NCI-H2081 treated with DMSO at 0.1 percent for 48 hours (cell line): ENCODE measurements at regions not wholly inside any gene's neighbourhood (a gene's known extent, or its start where the extent isn't known, plus 50 kb on each side); places are given as distances from the start of the nearest gene placed in this dataset.

Source experiments
- DNase-seq: peaks from one replicate; lab custom pipeline; 2025; lab: John Stamatoyannopoulos, UW

- no peak for DNase-seq
These were observed 380.4 kb upstream of the EEF2KMT start for GRCh38 chr16:5478036-5478435.

DNA sequence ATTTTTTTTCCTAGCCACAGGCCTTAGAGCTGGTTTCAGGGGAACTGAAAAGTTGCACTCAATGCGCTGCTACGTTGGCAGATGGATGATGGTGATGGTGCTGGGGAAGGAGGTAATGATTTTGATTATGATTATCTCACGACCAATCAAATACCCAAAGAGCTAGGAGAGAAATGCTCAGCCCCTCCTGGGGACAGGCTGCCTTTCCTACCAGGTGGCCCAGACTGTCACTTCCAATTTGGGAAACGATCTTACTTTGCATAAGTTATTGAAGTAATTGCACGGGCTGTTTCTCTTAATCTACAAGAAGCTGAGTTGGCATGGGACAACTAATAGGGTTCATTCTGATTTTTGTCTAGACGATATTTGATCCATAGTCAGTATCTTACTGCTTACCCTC lies 379.7 kb upstream of the EEF2KMT start:
- no peak for DNase-seq

- no peak for DNase-seq
These were observed 375.0 kb upstream of the EEF2KMT start for GRCh38 chr16:5472552-5472951.

DNA sequence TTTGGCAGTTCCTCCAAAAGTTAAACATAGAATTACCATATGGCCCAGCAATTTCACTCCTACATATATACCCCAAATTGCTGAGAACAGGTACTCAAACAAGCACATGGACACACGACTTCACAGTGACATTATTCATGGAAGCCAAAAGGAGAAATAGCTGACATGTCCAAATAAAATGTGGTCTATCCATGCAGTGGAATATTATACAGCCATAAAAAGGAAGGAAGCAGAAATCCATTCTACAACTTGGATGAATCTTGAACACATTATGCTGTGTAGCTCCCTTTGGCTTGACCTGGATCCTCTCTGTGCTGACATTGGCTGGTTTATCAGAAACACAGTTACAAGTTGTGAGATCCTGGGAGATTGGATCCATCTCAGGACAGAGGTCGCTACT lies 370.9 kb upstream of the EEF2KMT start:
- no peak for DNase-seq

- no peak for DNase-seq
These were observed 370.0 kb upstream of the EEF2KMT start for GRCh38 chr16:5467552-5467951.

DNA sequence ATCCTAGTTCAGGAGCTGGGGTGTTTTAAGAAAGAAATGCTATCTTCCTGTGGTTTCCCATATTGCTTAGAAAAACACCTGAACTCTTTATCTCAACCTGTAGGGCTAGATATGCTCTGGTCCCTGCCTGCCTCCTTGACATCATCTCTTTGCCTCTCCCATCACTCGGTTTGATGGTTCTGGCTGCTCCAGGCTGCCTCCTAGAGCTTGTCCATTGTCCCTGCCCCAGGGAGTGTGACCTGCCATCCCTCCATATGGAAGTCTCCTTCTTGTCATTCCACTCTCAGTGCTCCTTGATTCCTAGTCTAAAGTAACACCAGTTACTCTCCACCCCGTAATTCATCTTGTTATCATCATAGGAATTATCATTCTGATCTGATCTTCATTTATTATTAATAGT lies 369.0 kb upstream of the EEF2KMT start:
- DNase-seq = no peak

DNA sequence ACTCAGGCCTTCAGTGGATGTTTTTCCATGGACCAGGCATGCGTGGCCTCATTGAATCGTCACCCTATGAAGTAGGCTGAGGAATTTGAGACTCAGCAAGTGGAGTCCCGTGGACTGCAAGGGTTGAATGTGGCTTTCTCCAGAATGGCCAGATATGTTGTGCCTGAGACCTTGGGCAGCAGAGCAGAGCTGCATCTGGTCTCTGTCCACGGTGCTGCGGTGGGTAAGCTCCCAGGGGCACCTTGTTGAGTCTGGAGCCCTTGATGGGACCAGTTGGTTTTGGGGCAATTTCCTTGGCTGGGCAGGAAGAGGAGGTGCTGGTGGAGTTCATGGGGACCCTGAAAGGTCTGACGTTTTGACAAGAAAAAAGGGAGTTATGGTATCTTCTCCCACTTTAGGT lies 368.1 kb upstream of the EEF2KMT start:
- no peak for DNase-seq

GRCh38 chr16:5463820-5464219 lies 366.2 kb upstream of the EEF2KMT start:
- DNase-seq = no peak

DNA sequence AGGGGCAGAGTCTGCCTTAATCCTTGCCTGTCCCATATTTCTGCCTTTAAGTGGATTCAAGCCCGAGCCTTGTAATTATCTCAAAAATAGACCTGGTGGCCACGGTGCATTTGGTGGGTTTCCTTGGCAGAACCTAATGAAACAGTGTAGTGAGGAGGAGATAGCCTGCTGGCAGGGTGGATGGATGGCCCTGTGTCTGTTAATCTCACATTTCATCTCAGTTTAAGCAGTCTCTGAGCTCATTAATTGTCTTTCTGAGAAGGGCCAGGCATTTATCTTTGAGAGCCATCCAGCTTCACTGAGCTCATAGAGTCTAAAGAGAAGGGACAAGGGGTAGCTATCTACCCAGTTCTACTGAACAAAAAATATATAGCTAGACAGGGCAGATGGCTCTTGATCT lies 364.0 kb upstream of the EEF2KMT start:
- DNase-seq = no peak

DNA sequence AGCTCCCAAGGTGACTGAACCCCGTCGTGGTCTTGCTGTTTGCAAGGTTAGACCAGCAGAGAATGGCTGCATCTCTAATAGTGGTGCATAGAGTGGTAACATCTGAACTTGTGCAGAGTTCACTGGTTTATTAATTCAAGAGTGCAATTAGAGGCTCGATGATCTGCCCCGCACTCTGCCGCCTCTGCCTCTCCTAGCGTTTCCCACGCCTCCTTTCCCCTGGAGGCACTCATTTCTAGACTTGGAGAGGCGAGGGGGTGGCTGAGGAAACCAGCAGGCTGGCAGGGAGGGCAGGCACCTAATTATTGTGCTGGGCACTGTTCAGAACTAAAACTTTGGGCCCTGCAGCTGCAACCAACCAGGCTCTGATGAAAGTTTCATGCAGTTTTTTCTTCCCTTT lies 363.5 kb upstream of the EEF2KMT start:
- DNase-seq = no peak

DNA sequence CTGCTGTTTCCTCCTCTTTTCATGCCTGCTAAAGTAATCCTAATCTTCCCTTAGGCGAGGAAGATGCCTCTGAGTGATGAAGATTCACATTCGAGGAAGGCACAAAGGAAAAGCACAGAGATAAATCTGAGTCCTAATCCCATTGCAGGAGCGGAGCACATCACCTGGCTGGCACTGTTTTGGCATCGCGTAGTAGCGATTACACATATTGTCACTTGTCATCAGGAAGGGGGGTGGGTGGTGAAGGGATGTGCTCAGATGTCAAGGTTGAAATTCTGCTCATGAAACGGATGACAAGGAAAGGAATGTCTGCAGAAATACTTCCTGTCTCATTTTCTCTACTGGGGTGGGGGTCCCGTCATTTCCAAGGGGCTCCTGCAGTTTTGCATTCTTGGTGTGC lies 363.1 kb upstream of the EEF2KMT start:
- no peak for DNase-seq

GRCh38 chr16:5459863-5460262 lies 362.3 kb upstream of the EEF2KMT start:
- DNase-seq = no peak

DNA sequence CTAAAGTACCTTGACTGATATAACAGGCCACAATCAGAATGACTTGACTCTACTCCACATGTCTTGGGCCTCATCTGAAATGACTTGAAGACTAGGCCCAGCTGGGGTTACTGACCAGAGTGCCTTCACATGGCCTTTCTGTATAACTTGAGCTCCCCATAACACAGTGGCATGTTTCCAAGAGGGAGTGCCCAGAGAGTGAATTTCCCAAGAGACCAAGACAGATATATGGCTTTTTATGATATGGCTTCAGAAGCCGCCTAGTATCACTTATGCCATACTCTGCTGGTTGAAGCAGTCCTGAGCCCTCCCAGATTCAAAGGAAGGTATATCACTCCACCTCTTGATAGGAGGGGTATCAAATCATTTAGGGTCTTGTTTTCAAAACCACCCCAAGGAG lies 357.5 kb upstream of the EEF2KMT start:
- no peak for DNase-seq

DNA sequence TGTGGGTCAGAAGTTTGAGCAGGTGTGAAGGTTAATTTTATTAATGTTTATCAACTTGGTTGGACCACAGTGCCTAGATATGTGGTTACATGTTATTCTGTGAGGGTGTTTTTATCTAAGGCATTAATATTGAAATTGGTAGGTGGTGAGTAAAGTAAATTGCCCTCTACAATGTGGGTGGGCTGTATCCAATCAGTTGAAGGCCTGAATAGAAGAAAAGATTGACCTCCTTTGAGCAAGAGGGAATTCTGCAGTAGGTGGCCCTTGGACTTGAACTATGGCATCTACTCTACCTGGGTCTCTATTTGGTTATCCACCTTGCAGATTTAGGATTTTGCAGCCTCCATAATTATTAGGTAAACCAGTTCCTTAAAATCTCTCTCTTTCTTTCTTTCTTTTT lies 356.8 kb upstream of the EEF2KMT start:
- DNase-seq = no peak

DNA sequence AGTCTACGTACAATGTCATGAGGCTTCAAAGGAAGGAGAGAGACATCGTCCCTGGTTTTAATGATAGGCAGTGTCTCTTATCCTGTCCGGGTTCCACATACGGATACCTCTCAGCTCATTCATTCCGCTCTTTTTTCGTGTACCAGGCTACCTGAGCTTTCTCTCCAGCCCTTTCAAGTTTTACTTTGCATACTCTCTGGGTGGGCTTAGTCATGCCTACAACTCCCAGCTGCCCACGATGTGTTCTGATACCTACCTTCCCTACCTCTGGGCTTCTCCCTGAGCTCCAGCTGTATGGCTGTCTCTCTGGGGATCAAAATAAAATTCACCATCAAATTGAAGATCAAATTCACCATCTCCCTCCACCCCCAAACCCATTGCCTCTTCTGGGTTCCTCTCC lies 354.0 kb upstream of the EEF2KMT start:
- no peak for DNase-seq

DNA sequence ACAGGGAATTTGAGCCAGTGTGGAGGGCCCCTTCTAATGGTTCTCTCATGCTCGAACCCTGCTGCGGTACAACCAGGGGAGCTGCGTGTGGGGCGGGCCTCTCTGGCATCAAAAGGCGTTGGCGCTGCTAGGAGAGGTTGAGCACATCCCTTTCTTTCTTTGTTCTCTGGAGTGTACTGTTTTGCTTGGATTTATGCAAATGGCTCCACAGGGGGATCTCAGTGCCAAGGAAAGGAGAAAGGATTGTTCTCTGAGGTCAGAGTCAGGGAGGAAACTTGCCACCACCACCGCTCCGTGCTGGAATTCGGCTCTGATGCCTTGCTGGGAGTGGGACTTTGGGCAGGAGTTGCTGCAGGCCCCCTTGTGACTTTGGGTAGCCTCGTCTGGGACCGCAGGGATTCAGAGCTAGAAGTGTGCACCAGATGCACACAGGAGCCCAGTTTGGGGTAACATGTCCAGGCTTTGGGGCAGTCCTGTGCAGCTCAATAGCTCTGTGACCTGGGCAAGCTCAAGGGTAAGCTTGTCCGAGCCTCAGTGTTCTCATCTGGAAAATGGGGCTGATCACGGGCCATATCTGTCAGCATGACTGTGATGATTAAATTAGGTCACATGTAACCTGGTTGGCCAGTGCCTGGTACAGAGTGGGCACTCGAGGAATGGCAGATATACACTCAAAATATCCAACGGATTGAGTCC lies 353.0 kb upstream of the EEF2KMT start:
- no peak for DNase-seq

- no peak for DNase-seq
These were observed 352.3 kb upstream of the EEF2KMT start for GRCh38 chr16:5449901-5450300.

DNA sequence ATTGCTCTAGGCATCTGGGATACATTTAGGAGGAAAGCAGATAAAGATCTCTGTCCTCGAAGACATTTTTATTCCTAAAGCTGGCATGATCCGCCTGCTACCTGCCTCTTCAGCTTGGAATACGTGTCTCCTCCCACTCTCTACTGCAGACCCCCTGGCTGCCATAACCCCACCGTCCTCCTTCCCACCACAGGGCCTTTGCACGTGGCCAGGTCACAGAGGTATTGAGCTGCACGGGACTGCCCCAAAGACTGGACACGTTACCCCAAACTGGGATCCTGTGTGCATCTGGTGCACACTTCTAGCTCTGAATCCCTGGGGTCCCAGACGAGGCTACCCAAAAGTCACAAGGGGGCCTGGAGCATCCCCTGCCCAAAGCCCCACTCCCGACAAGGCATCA lies 351.2 kb upstream of the EEF2KMT start:
- no peak for DNase-seq

- DNase-seq = no peak
These were observed 350.1 kb upstream of the EEF2KMT start for GRCh38 chr16:5447734-5448133.

DNA sequence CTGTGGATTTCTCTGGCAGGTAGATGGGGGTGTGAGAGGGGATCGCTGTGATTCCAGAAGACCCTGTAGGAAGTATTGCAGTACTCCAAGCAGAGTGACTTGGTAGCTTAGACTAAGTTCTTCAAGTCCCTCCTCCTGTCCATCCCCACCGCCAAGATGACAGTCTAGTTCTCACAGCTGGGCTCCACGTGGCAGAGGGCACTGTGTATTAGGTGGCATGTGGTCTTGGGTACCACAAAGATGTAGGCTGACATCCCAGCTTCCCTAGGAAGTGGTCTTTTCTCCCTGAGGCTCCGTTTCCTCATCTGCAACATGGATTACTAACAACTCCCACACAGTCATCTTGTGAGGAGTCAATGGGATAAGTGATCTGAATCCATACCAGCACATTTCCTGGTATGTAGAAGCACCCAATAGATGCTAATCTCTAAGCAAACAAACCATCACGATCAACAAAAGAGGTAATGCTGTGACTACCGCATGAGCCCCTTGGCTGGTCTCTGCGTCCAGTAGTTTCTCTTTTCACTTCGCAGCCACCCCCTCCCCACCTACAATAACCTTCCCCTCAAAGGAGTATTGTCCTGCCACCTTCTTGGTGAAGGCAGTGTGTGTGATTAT lies 349.1 kb upstream of the EEF2KMT start:
- no peak for DNase-seq

GRCh38 chr16:5444189-5444588 lies 346.6 kb upstream of the EEF2KMT start:
- DNase-seq = no peak

- no peak for DNase-seq
These were observed 345.4 kb upstream of the EEF2KMT start for GRCh38 chr16:5442986-5443385.

DNA sequence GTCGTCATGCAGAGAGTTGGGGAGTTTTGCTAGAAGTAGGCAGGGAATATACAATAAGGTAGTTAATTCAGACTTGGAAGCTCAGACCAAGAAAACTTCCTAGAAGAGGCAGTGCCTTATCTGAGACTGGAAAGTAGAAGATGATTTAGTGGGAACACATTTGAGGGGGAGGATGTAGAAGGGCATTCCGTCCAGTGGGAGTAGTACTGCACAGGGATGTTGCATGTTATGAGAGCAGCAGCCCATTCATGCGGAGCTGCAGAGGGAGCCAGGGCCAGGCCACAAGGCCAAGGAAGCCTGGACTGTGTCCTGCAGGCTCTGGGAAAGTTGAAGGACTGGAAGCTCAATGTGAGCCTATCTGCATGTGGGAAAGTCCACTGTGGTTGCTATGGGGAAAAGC lies 344.5 kb upstream of the EEF2KMT start:
- no peak for DNase-seq

DNA sequence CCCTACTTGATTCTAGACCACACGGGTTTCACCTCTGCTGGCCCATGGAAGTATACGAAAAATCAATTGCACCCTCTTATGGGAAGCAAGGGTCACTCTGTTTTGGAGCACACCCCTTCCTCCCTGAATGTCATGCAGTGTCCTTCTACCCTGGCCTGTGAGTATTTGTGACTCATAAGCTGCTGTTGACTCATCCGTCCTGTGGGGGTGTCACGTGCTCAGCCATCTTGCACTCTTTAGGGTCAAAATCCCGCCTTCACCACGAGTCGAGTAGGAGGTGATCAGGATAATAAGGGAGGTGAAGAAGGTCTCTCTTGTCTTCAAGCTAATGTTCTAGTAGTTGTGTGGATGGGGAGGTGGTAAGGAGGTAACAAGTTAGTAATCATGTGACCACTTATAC lies 341.0 kb upstream of the EEF2KMT start:
- DNase-seq = no peak
